GM12874 (cell line): ENCODE measurements at regions not wholly inside any gene's neighbourhood (a gene's known extent, or its start where the extent isn't known, plus 50 kb on each side); places are given as distances from the start of the nearest gene placed in this dataset.

Experiments
- CTCF ChIP-seq: IDR thresholded peaks from 2 replicates; pipeline ENCODE4 v1.5.1; 2011; ENCODE audit warnings: low read depth, mild to moderate bottlenecking, control low read depth, low read length, moderate library complexity; ENCODE audit not compliant: insufficient read depth

GRCh38 chr6:108795814-108796213 lies 52.4 kb upstream of the ARMC2 start:
- no peak for TF ChIP-seq CTCF

- TF ChIP-seq CTCF: no peak
Measured at GRCh38 chr6:108796875-108797274, 51.3 kb upstream of the ARMC2 start.

- no peak for TF ChIP-seq CTCF
Measured at GRCh38 chr6:108797951-108798669, 50.1 kb upstream of the ARMC2 start.
